ENCODE measurements at regions not wholly inside any gene's neighbourhood (a gene's known extent, or its start where the extent isn't known, plus 50 kb on each side); places are given as distances from the start of the nearest gene placed in this dataset.

DNA sequence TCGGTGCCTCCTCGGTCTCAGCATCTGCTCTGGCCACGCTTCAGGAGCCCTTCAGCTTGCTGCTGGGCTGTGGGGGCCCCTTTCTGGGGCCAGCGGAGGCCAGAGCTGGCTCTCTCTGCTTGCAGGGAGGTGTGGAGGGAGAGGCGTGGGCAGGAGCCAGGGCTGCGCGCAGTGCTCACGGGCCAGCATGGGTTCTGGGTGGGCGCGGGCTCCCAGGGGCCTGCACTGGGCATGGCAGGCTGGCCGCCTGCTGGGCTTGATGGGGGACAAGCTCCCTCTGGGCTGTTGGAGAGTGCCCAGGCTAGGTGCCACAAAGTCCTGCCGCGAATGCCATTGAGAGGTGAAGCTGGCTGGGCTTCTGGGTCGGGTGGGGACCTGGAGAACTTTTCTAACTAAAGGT, 57.3 kb upstream of the AGA start:
- TF ChIP-seq, protein P1, sequence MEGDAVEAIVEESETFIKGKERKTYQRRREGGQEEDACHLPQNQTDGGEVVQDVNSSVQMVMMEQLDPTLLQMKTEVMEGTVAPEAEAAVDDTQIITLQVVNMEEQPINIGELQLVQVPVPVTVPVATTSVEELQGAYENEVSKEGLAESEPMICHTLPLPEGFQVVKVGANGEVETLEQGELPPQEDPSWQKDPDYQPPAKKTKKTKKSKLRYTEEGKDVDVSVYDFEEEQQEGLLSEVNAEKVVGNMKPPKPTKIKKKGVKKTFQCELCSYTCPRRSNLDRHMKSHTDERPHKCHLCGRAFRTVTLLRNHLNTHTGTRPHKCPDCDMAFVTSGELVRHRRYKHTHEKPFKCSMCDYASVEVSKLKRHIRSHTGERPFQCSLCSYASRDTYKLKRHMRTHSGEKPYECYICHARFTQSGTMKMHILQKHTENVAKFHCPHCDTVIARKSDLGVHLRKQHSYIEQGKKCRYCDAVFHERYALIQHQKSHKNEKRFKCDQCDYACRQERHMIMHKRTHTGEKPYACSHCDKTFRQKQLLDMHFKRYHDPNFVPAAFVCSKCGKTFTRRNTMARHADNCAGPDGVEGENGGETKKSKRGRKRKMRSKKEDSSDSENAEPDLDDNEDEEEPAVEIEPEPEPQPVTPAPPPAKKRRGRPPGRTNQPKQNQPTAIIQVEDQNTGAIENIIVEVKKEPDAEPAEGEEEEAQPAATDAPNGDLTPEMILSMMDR (IDR thresholded peaks at IDR 0.05 in 8 of 11, conservative IDR thresholded peaks at IDR 0.05 in 3 of 11): no peak
- TF ChIP-seq POLR2A (IDR thresholded peaks at IDR 0.05): no peak
- TF ChIP-seq POLR2AphosphoS5 (IDR thresholded peaks at IDR 0.05): no peak
